ENCODE measurements at regions not wholly inside any gene's neighbourhood (a gene's known extent, or its start where the extent isn't known, plus 50 kb on each side); places are given as distances from the start of the nearest gene placed in this dataset. TPM values are rescaled to one million over a fixed set of nuclear protein-coding genes. Genes with fewer than 3 reads are reported as not detected.

DNA sequence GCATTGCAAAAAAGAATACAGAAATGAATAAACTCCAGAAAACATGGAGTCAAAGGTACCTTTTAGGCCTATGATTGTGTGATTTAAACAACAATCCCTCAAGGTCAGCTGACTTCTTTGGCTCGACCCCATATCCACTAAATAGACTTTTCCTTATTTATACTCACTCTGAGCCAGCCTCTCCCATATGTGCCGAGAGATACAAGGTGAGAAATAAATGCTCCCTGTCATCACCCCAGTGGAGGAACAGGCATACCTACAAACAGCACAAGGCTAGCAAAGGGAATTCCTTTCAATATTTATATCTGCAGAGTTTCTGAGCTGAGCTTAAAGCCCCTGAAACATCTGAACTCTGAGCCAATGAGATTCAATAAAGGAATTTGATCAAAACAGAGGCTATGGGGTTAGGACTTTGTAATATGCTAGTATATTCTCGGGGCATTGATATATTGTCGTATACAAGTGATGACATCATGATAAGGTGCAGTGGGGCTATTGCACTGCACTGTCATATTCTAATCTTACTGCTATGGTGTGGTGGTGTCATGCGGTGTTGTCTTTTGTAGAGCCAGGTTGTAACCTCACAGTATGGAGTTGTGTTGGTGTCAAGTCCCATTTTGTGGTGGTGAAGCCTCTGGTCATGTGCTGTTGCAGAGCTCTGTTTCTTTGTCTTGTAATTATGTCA, 56.0 kb upstream of the GALNT18 start:
- no peak overlapping the region for H3K27ac Mint-ChIP-seq
- no peaks in the 10 kb centered on the region for H3K9me3 Mint-ChIP-seq
- peaks cover 13% of the 10 kb centered on the region for H3K27me3 Mint-ChIP-seq
- DNase-seq: no peak
- no peak for ATAC-seq (ENCODE audit: low read depth)
- no peaks in the 10 kb centered on the region for H3K36me3 Mint-ChIP-seq
- POLR2A ChIA-PET: no interaction called here
- H3K4me1 Mint-ChIP-seq: no peaks in the 10 kb centered on the region
- no peak overlapping the region for H3K4me3 Mint-ChIP-seq

DNA sequence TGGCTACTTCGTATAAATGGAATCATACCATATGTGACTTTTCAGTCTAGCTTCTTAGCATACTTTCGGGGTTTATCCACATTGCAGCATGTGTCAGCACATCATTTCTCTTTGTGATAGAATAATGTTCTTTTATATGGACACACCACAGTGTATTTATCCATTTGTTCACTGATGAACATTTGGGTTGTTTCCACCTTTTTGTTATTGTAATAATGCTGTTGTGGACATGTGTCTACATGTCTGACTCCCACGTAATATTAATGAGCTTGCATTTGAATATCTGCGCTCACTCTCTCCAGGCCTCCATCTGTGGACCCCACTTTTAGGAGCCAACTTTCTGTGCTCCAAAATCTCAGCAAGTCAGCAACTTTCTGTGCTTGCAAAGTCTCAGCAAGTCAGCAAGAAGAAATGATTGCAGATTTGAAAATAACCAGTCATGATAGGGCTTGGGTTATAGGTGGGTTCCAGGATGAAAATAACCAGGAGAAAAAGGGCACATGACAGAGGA, 53.9 kb upstream of the GALNT18 start:
- POLR2A ChIA-PET: no interaction called here
- DNase-seq (no peak), ATAC-seq (ENCODE audit: low read depth) (no peak)

DNA sequence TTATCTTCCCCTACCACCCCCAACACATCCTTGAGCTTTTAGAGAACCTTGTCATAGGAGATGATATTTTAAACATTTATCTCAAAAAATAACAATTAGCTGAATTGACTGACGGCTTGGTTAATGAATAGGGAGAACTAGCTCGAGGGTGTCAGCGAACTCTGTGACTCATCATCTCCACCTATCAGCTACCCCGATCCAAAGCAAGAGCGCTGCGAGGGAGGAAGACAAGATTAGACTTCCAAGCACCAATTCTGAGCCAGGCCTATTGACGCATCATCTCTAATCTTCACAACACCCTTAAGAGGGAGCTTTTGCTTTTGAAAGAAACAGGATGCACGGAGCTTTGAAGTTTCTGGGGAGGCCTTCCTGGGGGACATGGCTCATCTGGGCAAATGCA, 51.0 kb upstream of the GALNT18 start:
- Mint-ChIP-seq H3K36me3 (no peaks in the 10 kb centered on the region), H3K4me1 (no peaks in the 10 kb centered on the region), H3K27ac (no peak overlapping the region), H3K4me3 (no peak overlapping the region), H3K9me3 (no peaks in the 10 kb centered on the region), H3K27me3 (peaks cover 4% of the 10 kb centered on the region)
- no peak for ATAC-seq (ENCODE audit: low read depth)
- DNase-seq: no peak
- POLR2A ChIA-PET: no interaction called here

More for the DNA sequence above, 53.9 kb upstream of the GALNT18 start:
- no peak overlapping the region for H3K4me3 Mint-ChIP-seq
- H3K9me3 Mint-ChIP-seq: no peaks in the 10 kb centered on the region
- no peaks in the 10 kb centered on the region for H3K4me1 Mint-ChIP-seq
- no peak overlapping the region for H3K27ac Mint-ChIP-seq
- no peaks in the 10 kb centered on the region for H3K36me3 Mint-ChIP-seq
- H3K27me3 Mint-ChIP-seq: peaks cover 7% of the 10 kb centered on the region

DNA sequence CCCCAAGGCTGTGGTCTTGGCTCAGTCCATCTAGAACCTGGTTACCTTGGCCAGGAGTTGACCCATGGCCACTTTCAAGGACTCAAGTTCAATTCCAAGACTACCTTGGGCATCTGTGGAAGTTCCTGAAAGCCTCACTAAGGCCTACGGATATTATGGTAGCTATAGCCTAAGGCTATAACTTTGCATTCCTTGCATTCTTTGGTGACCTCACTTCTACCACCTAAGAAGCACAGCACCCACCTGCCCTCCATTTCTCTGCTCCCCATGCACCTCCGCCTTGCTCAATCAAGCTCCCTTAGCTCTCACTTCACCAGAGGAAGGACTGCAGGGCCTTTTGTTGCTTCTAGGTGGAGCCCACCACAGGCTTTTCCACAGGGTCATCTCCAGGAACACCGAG, 50.3 kb upstream of the GALNT18 start:
- no peaks in the 10 kb centered on the region for H3K9me3 Mint-ChIP-seq
- POLR2A ChIA-PET: no interaction called here
- H3K27ac Mint-ChIP-seq: no peak overlapping the region
- no peaks in the 10 kb centered on the region for H3K4me1 Mint-ChIP-seq
- no peak for ATAC-seq (ENCODE audit: low read depth)
- no peaks in the 10 kb centered on the region for H3K36me3 Mint-ChIP-seq
- H3K4me3 Mint-ChIP-seq: no peak overlapping the region
- DNase-seq: no peak
- H3K27me3 Mint-ChIP-seq: peaks cover 6% of the 10 kb centered on the region

Small RNA genes lying in the stretch of these regions (microRNA-seq; reads per million reads assigned to microRNA genes)
- gene MIR8070: not detected
